TTC549 (cell line): ENCODE measurements at regions not wholly inside any gene's neighbourhood (a gene's known extent, or its start where the extent isn't known, plus 50 kb on each side); places are given as distances from the start of the nearest gene placed in this dataset.

Experiments used
- FAIRE-seq: peaks from 2 replicates; lab custom pipeline; 2012; peaks lifted over from hg19 to GRCh38; lab: Jason Lieb, UNC

GRCh38 chr5:42360056-42360455 lies 63.2 kb upstream of the GHR start:
- no peak for FAIRE-seq

GRCh38 chr5:42360616-42361314 lies 62.5 kb upstream of the GHR start:
- no peak for FAIRE-seq

GRCh38 chr5:42361315-42361688 lies 61.9 kb upstream of the GHR start:
- no peak for FAIRE-seq

- no peak for FAIRE-seq
Measured at GRCh38 chr5:42366051-42366450, 57.2 kb upstream of the GHR start.
